ENCODE measurements at regions not wholly inside any gene's neighbourhood (a gene's known extent, or its start where the extent isn't known, plus 50 kb on each side); places are given as distances from the start of the nearest gene placed in this dataset.
"Not testable (repeated sequence)": the region's sequence is repeated elsewhere in the genome, so short reads cannot be mapped to it uniquely, and the experiment has no call there.

GRCh38 chr4:137949746-137950145, 292.4 kb downstream of the SLC7A11 start:
- DNase-seq: no peak

GRCh38 chr4:137946453-137947174, 295.5 kb downstream of the SLC7A11 start:
- no peak for DNase-seq

GRCh38 chr4:137942815-137943214, 299.3 kb downstream of the SLC7A11 start:
- DNase-seq: not testable (repeated sequence)

GRCh38 chr4:137942015-137942515, 300.1 kb downstream of the SLC7A11 start:
- not testable (repeated sequence) for DNase-seq

- DNase-seq: no peak
Observed at GRCh38 chr4:137934911-137935310, 307.2 kb downstream of the SLC7A11 start.

- DNase-seq: no peak
Observed at GRCh38 chr4:137934046-137934445, 308.1 kb downstream of the SLC7A11 start.

- no peak for DNase-seq
Observed at GRCh38 chr4:137927972-137928371, 314.2 kb downstream of the SLC7A11 start.

GRCh38 chr4:137923494-137923893, 318.7 kb downstream of the SLC7A11 start:
- no peak for DNase-seq

GRCh38 chr4:137922721-137923120, 319.4 kb downstream of the SLC7A11 start:
- DNase-seq: no peak

GRCh38 chr4:137909529-137910309, 332.4 kb downstream of the SLC7A11 start:
- no peak for DNase-seq

- no peak for DNase-seq
Observed at GRCh38 chr4:137905930-137906329, 336.2 kb downstream of the SLC7A11 start.

- no peak for DNase-seq
Observed at GRCh38 chr4:137901114-137901513, 341.0 kb downstream of the SLC7A11 start.

- DNase-seq: no peak
Observed at GRCh38 chr4:137896221-137896737, 345.9 kb downstream of the SLC7A11 start.

- not testable (repeated sequence) for DNase-seq
Observed at GRCh38 chr4:137895515-137895914, 346.6 kb downstream of the SLC7A11 start.

GRCh38 chr4:137892134-137892533, 350.0 kb downstream of the SLC7A11 start:
- DNase-seq: no peak

GRCh38 chr4:137890812-137891211, 351.3 kb downstream of the SLC7A11 start:
- DNase-seq: no peak

- no peak for DNase-seq
Observed at GRCh38 chr4:137881641-137882040, 349.3 kb upstream of the PCDH18 start.

- DNase-seq: not testable (repeated sequence)
Observed at GRCh38 chr4:137868067-137868466, 335.8 kb upstream of the PCDH18 start.

- no peak for DNase-seq
Observed at GRCh38 chr4:137866671-137867070, 334.4 kb upstream of the PCDH18 start.

GRCh38 chr4:137861682-137862081, 329.4 kb upstream of the PCDH18 start:
- DNase-seq: no peak

GRCh38 chr4:137853424-137853823, 321.1 kb upstream of the PCDH18 start:
- no peak for DNase-seq

- DNase-seq: no peak
Observed at GRCh38 chr4:137852326-137852725, 320.0 kb upstream of the PCDH18 start.

GRCh38 chr4:137851435-137851834, 319.1 kb upstream of the PCDH18 start:
- no peak for DNase-seq

- not testable (repeated sequence) for DNase-seq
Observed at GRCh38 chr4:137827945-137828344, 295.7 kb upstream of the PCDH18 start.
